ENCODE measurements at regions not wholly inside any gene's neighbourhood (a gene's known extent, or its start where the extent isn't known, plus 50 kb on each side); places are given as distances from the start of the nearest gene placed in this dataset.

DNA sequence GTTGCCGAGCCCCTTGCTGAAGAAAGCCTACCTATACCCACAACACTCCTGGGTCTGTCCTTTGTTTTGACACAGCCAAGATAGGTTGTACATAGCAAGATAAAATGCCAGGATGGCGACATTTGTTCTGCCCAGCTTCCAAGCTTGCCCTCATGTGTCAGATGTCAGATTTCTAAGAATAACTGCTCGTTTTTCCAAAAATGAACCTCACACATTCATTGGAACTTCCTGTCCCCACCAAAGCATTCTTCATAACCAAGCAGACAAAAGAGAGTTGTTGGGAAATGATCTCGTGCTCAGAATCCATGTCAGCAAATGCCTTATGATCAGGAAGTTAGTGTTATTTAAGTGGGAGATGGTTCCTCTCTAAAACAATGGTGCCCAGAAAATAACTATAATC, 210.1 kb downstream of the ZNF608 start:
- TF ChIP-seq MAX (IDR thresholded peaks at IDR 0.05; ENCODE audit: insufficient read depth, insufficient read length) (peak; percentile 14), EZH2 (IDR thresholded peaks at IDR 0.05; ENCODE audit: borderline replicate concordance, low read depth, low read length, severe bottlenecking) (no peak), POLR2AphosphoS5 (IDR thresholded peaks at IDR 0.05; ENCODE audit: insufficient read depth, low read depth, low read length) (no peak), POLR2A (IDR thresholded peaks at IDR 0.05; ENCODE audit: low read depth, low read length) (no peak), FOS (IDR thresholded peaks at IDR 0.05; ENCODE audit: borderline replicate concordance, insufficient read depth, low read length) (no peak), MYC (IDR thresholded peaks at IDR 0.05; ENCODE audit: low read depth, low read length) (no peak), JUN (IDR thresholded peaks at IDR 0.05; ENCODE audit: borderline replicate concordance, insufficient read depth, insufficient read length, low read depth) (peak; percentile 43), GATA2 (IDR thresholded peaks at IDR 0.05; ENCODE audit: insufficient read depth, insufficient read length, low read depth, low read length) (no peak)
- TF ChIP-seq, protein P1, sequence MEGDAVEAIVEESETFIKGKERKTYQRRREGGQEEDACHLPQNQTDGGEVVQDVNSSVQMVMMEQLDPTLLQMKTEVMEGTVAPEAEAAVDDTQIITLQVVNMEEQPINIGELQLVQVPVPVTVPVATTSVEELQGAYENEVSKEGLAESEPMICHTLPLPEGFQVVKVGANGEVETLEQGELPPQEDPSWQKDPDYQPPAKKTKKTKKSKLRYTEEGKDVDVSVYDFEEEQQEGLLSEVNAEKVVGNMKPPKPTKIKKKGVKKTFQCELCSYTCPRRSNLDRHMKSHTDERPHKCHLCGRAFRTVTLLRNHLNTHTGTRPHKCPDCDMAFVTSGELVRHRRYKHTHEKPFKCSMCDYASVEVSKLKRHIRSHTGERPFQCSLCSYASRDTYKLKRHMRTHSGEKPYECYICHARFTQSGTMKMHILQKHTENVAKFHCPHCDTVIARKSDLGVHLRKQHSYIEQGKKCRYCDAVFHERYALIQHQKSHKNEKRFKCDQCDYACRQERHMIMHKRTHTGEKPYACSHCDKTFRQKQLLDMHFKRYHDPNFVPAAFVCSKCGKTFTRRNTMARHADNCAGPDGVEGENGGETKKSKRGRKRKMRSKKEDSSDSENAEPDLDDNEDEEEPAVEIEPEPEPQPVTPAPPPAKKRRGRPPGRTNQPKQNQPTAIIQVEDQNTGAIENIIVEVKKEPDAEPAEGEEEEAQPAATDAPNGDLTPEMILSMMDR (IDR thresholded peaks at IDR 0.05; ENCODE audit: extremely low read depth in 1 of 2, insufficient read depth in 1 of 2, low read depth in 1 of 2, low read length in 2 of 2) = no peak

Data from endothelial cell of umbilical vein (primary cell).